Mucosa of descending colon (tissue), 3 donors: ENCODE measurements at regions not wholly inside any gene's neighbourhood (a gene's known extent, or its start where the extent isn't known, plus 50 kb on each side); places are given as distances from the start of the nearest gene placed in this dataset.

Source experiments
- ATAC-seq: fragments of 200-7000 bp; cut with Tn5 transposase; one replicate; pipeline ENCODE4 v1.9.1; 2020; ENCODE audit warnings: mild to moderate bottlenecking, moderate library complexity
- DNase-seq, 3 donors: peaks; one replicate each; pipeline ENCODE4 v3.0.0-alpha.2; 2020
- H3K36me3 ChIP-seq: fragments of 200-600 bp; one replicate; pipeline ENCODE4 v1.8.0; 2021; ENCODE audit warnings: low read depth, mild to moderate bottlenecking
- H3K4me1 ChIP-seq: fragments of 200-600 bp; one replicate; pipeline ENCODE4 v1.8.0; 2021; ENCODE audit warnings: low read depth, mild to moderate bottlenecking
- H3K4me3 ChIP-seq: fragments of 200-600 bp; one replicate; pipeline ENCODE4 v1.8.0; 2021; ENCODE audit warnings: mild to moderate bottlenecking
- H3K9me3 ChIP-seq: fragments of 200-600 bp; one replicate; pipeline ENCODE4 v1.8.0; 2021; ENCODE audit warnings: mild to moderate bottlenecking
- CTCF ChIP-seq: fragments of 200-600 bp; IDR thresholded peaks from one replicate; pipeline ENCODE4 v1.8.0; 2022; ENCODE audit warnings: antibody characterized with exemption, mild to moderate bottlenecking
- intact Hi-C, 2 donors: fragments of 100-400 bp; cut with DNase I in 1 of 2; cut with micrococcal nuclease in 1 of 2; formaldehyde crosslinking; loops; one replicate each; pipeline versions ENCODE4 v1.11.0 to v1.11.1; 2022; cut with DNase I, micrococcal nuclease
- donor health status: DM: no; HTN: no; CAD: no; lungs with moderate emphysema.
- donor health status: DM: no; HTN: no; CAD: no.
- donor health status: DM: no; HTN: yes; CAD: no.

- Histone ChIP-seq H3K4me1 (no peaks in the 10 kb centered on the region), H3K9me3 (no peaks in the 10 kb centered on the region), H3K4me3 (no peak overlapping the region), H3K36me3 (no peaks in the 10 kb centered on the region)
- ATAC-seq: no peak
- TF ChIP-seq CTCF: no peak
- no peak for DNase-seq
- intact Hi-C loops: no loop called here
Measured at GRCh38 chr20:52820641-52821292, 151.4 kb upstream of the TSHZ2 start.

- no peaks in the 10 kb centered on the region for H3K4me1 ChIP-seq
- H3K9me3 ChIP-seq: no peaks in the 10 kb centered on the region
- DNase-seq: no peak
- no peak overlapping the region for H3K4me3 ChIP-seq
- no peaks in the 10 kb centered on the region for H3K36me3 ChIP-seq
- no peak for ATAC-seq
- intact Hi-C loops: no loop called here
- no peak for TF ChIP-seq CTCF
Measured at GRCh38 chr20:52818491-52818890, 153.7 kb upstream of the TSHZ2 start.

GRCh38 chr20:52817981-52818380 is 154.2 kb upstream of the TSHZ2 start:
- intact Hi-C loops: no loop called here
- no peak overlapping the region for H3K4me3 ChIP-seq
- H3K36me3 ChIP-seq: no peaks in the 10 kb centered on the region
- DNase-seq: no peak
- no peaks in the 10 kb centered on the region for H3K9me3 ChIP-seq
- no peak for ATAC-seq
- no peak for TF ChIP-seq CTCF
- H3K4me1 ChIP-seq: no peaks in the 10 kb centered on the region

- Histone ChIP-seq H3K9me3 (no peaks in the 10 kb centered on the region), H3K36me3 (no peaks in the 10 kb centered on the region), H3K4me3 (no peak overlapping the region), H3K4me1 (no peaks in the 10 kb centered on the region)
- DNase-seq (no peak), ATAC-seq (no peak)
- intact Hi-C loops: no loop called here
- TF ChIP-seq CTCF: no peak
Measured at GRCh38 chr20:52817511-52817910, 154.6 kb upstream of the TSHZ2 start.

GRCh38 chr20:52814371-52814770 is 157.8 kb upstream of the TSHZ2 start:
- H3K36me3 ChIP-seq: no peaks in the 10 kb centered on the region
- no peak overlapping the region for H3K4me3 ChIP-seq
- intact Hi-C loops: no loop called here

More at GRCh38 chr20:52814371-52814770, 157.8 kb upstream of the TSHZ2 start:
- ATAC-seq (no peak), DNase-seq (no peak)
- Histone ChIP-seq H3K9me3 (no peaks in the 10 kb centered on the region), H3K4me1 (no peaks in the 10 kb centered on the region)
- no peak for TF ChIP-seq CTCF
